Esophagus muscularis mucosa (tissue), 4 donors: ENCODE measurements at regions not wholly inside any gene's neighbourhood (a gene's known extent, or its start where the extent isn't known, plus 50 kb on each side); places are given as distances from the start of the nearest gene placed in this dataset.

Source experiments
- EP300 ChIP-seq: sonication (generic); formaldehyde crosslinking; IDR thresholded peaks from one replicate; pipeline ENCODE4 v1.6.1; 2017; ENCODE audit warnings: antibody characterized with exemption
- POLR2A ChIP-seq: fragments of 450-650 bp; IDR thresholded peaks from one replicate; pipeline ENCODE4 v1.6.1; 2017; ENCODE audit warnings: antibody characterized with exemption, moderate library complexity, mild to moderate bottlenecking, low read depth
- TF ChIP-seq, protein P1 (sequence below), 3 experiments: fragments of 200-600 bp in 2 of 3; fragments of 450-650 bp in 1 of 3; sonication (generic) in 2 of 3; IDR thresholded peaks; one replicate each; pipeline ENCODE4 v1.5.1; 2017 to 2019; ENCODE audit warnings: antibody characterized with exemption in 3 of 3, mild to moderate bottlenecking in 2 of 3, moderate library complexity in 1 of 3

DNA sequence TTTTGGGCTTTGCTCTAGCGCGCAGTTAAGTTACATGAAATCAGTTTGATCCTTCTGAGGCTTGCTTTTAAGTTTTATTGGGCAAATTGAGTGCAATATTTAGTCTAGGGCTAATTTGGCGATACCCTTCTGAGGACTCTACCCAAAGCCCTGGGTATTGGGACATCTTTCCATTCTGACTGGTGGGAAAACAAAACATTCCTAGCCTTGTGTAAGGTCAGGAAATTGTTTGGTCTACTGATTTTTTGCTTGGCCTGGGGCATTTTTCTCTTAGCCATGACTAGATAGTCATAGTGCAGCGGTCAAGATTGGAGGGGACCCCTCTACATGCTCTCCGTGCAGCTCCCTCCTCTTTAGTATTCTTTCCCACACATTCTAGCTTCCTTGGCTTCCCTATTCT, 189.6 kb upstream of the PTGFR start:
- TF ChIP-seq, protein P1, sequence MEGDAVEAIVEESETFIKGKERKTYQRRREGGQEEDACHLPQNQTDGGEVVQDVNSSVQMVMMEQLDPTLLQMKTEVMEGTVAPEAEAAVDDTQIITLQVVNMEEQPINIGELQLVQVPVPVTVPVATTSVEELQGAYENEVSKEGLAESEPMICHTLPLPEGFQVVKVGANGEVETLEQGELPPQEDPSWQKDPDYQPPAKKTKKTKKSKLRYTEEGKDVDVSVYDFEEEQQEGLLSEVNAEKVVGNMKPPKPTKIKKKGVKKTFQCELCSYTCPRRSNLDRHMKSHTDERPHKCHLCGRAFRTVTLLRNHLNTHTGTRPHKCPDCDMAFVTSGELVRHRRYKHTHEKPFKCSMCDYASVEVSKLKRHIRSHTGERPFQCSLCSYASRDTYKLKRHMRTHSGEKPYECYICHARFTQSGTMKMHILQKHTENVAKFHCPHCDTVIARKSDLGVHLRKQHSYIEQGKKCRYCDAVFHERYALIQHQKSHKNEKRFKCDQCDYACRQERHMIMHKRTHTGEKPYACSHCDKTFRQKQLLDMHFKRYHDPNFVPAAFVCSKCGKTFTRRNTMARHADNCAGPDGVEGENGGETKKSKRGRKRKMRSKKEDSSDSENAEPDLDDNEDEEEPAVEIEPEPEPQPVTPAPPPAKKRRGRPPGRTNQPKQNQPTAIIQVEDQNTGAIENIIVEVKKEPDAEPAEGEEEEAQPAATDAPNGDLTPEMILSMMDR (IDR thresholded peaks at IDR 0.05), result no peak
- TF ChIP-seq EP300 (no peak), POLR2A (no peak)
